K562 (cell line): ENCODE measurements at regions not wholly inside any gene's neighbourhood (a gene's known extent, or its start where the extent isn't known, plus 50 kb on each side); places are given as distances from the start of the nearest gene placed in this dataset.
A peak's percentile ranks its signal among the peaks of the same experiment; 100 is the strongest.

ENCODE experiments used
- EP300 ChIP-seq: IDR thresholded peaks from 2 replicates; pipeline ENCODE4 v1.6.1; 2012; ENCODE audit warnings: low read length, improper control_type of control experiment
- FOXK1 ChIP-seq: sonication (generic); formaldehyde crosslinking; IDR thresholded peaks from 2 replicates; pipeline ENCODE4 v1.8.0; 2022; ENCODE audit warnings: missing genetic modification reagents, mild to moderate bottlenecking, borderline replicate concordance
- HMG20A ChIP-seq: fragments of 450-650 bp; formaldehyde crosslinking; conservative IDR thresholded peaks from 2 replicates; pipeline ENCODE4 v1.4.0; 2020; ENCODE audit warnings: mild to moderate bottlenecking, mixed read lengths
- HNRNPK ChIP-seq: fragments of 200-400 bp; formaldehyde crosslinking; IDR thresholded peaks from one replicate; pipeline ENCODE4 v1.6.1; 2018; ENCODE audit warnings: mild to moderate bottlenecking, low read depth, low read length; ENCODE audit not compliant: poor library complexity, severe bottlenecking
- ZNF696 ChIP-seq: fragments of 250-450 bp; sonication (Bioruptor Pico); conservative IDR thresholded peaks from 2 replicates; pipeline ENCODE4 v1.4.0; 2020; ENCODE audit warnings: mild to moderate bottlenecking, moderate library complexity
- TF ChIP-seq, protein P1 (sequence below), 2 experiments: fragments of 450-650 bp; IDR thresholded peaks; 2 replicates each; pipeline ENCODE4 v1.6.1; 2016; ENCODE audit warnings: mild to moderate bottlenecking in 2 of 2, borderline replicate concordance in 1 of 2, low read depth in 1 of 2, moderate library complexity in 1 of 2
- TF ChIP-seq, protein P2 (sequence below): fragments of 250-450 bp; sonication (Bioruptor Pico); IDR thresholded peaks from 2 replicates; pipeline ENCODE4 v1.9.0; 2021; ENCODE audit warnings: mild to moderate bottlenecking, inconsistent platforms
- TF ChIP-seq, protein P3 (sequence below): fragments of 450-650 bp; IDR thresholded peaks from 2 replicates; pipeline ENCODE4 v1.6.1; 2016

GRCh38 chr17:37848690-37849616 is 75.3 kb upstream of the TBC1D3K start (continued):
- TF ChIP-seq, protein P1, sequence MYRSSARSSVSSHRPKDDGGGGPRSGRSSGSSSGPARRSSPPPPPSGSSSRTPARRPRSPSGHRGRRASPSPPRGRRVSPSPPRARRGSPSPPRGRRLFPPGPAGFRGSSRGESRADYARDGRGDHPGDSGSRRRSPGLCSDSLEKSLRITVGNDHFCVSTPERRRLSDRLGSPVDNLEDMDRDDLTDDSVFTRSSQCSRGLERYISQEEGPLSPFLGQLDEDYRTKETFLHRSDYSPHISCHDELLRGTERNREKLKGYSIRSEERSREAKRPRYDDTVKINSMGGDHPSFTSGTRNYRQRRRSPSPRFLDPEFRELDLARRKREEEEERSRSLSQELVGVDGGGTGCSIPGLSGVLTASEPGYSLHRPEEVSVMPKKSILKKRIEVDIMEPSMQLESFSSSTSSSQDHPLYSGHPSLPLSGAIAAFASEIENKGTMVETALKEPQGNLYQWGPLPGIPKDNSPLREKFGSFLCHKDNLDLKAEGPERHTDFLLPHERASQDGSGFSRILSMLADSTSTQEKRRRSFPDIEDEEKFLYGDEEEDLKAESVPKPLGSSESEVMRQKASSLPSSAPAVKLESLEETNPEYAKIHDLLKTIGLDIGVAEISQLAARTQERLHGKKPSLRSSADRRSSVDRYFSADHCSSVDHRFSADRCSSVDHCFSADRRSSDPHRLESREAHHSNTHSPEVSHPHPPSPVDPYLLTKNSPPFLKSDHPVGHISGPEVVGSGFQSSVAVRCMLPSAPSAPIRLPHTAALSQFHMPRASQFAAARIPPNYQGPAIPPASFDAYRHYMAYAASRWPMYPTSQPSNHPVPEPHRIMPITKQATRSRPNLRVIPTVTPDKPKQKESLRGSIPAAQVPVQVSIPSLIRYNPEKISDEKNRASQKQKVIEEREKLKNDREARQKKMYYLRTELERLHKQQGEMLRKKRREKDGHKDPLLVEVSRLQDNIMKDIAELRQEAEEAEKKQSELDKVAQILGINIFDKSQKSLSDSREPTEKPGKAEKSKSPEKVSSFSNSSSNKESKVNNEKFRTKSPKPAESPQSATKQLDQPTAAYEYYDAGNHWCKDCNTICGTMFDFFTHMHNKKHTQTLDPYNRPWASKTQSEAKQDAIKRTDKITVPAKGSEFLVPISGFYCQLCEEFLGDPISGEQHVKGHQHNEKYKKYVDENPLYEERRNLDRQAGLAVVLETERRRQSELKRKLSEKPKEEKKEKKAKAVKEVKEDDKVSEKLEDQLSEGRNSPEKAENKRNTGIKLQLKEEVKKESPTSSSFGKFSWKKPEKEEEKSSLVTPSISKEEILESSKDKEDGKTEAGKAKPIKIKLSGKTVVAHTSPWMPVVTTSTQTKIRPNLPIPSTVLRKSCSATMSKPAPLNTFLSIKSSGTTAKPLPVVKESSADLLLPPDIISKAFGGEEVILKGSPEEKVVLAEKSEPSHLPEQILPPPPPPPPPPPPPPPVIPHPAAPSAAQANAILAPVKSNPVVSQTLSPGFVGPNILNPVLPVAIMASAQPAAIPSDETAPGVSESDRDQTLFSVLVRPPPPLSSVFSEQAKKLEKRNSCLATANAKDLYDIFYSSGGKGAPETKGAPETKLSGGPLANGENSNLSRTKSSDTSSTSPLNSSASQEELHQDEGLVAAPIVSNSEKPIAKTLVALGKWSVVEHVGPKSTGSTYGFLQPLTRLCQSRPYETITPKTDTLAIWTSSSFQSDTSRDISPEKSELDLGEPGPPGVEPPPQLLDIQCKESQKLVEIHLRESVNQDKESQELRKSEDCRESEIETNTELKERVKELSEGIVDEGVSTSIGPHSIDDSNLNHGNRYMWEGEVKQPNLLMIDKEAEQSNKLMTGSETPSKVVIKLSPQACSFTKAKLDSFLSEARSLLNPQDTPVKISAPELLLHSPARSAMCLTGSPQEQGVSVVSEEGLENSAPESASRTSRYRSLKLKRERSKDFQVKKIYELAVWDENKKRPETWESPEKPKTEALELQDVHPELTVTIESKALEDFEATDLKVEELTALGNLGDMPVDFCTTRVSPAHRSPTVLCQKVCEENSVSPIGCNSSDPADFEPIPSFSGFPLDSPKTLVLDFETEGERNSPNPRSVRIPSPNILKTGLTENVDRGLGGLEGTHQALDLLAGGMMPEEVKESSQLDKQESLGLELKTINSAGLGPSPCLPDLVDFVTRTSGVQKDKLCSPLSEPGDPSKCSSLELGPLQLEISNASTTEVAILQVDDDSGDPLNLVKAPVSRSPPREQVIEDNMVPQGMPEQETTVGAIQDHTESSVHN (IDR thresholded peaks at IDR 0.05; ENCODE audit: borderline replicate concordance in 1 of 2, low read depth in 1 of 2): peak in 1 of 2 experiments; percentile 41; a peak in 1 of 4 replicates
- TF ChIP-seq, protein P2, sequence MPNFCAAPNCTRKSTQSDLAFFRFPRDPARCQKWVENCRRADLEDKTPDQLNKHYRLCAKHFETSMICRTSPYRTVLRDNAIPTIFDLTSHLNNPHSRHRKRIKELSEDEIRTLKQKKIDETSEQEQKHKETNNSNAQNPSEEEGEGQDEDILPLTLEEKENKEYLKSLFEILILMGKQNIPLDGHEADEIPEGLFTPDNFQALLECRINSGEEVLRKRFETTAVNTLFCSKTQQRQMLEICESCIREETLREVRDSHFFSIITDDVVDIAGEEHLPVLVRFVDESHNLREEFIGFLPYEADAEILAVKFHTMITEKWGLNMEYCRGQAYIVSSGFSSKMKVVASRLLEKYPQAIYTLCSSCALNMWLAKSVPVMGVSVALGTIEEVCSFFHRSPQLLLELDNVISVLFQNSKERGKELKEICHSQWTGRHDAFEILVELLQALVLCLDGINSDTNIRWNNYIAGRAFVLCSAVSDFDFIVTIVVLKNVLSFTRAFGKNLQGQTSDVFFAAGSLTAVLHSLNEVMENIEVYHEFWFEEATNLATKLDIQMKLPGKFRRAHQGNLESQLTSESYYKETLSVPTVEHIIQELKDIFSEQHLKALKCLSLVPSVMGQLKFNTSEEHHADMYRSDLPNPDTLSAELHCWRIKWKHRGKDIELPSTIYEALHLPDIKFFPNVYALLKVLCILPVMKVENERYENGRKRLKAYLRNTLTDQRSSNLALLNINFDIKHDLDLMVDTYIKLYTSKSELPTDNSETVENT: no peak
- TF ChIP-seq FOXK1 (CRISPR knock-in tag) (no peak), EP300 (no peak), HMG20A (CRISPR knock-in tag) (no peak), HNRNPK (no peak), ZNF696 (CRISPR knock-in tag) (no peak)
- TF ChIP-seq, protein P3, sequence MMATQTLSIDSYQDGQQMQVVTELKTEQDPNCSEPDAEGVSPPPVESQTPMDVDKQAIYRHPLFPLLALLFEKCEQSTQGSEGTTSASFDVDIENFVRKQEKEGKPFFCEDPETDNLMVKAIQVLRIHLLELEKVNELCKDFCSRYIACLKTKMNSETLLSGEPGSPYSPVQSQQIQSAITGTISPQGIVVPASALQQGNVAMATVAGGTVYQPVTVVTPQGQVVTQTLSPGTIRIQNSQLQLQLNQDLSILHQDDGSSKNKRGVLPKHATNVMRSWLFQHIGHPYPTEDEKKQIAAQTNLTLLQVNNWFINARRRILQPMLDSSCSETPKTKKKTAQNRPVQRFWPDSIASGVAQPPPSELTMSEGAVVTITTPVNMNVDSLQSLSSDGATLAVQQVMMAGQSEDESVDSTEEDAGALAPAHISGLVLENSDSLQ: peak; percentile 74
